RWPE1 (cell line): ENCODE measurements at regions not wholly inside any gene's neighbourhood (a gene's known extent, or its start where the extent isn't known, plus 50 kb on each side); places are given as distances from the start of the nearest gene placed in this dataset.

Experiments used
- CTCF ChIA-PET: fragments of 350-600 bp; sonication (Branson Sonifier 250); formaldehyde crosslinking; extraction: SDS; loops from one replicate; lab custom pipeline; 2021; lab: Yijun Ruan, JAX
- POLR2A ChIA-PET: fragments of 400-600 bp; formaldehyde crosslinking; extraction: SDS; loops from one replicate; lab custom pipeline; 2020; ENCODE audit warnings: antibody characterized with exemption; ENCODE audit not compliant: low non-redundant PET; lab: Yijun Ruan, JAX
- DNase-seq: peaks from one replicate; pipeline ENCODE4 v3.0.0; 2012; ENCODE audit warnings: low spot score
- H3K27ac ChIP-seq: fragments of 450-650 bp; 2 replicates; pipeline ENCODE4 v1.5.1; 2017
- TF ChIP-seq, protein P1 (sequence below): fragments of 450-650 bp; conservative IDR thresholded peaks from 2 replicates; pipeline ENCODE4 v1.5.1; 2017; ENCODE audit warnings: low read depth, mild to moderate bottlenecking

GRCh38 chr4:24328711-24329110, 255.6 kb downstream of the DHX15 start:
- no peak for DNase-seq
- POLR2A ChIA-PET: no interaction called here
- CTCF ChIA-PET: no interaction called here
- TF ChIP-seq, protein P1, sequence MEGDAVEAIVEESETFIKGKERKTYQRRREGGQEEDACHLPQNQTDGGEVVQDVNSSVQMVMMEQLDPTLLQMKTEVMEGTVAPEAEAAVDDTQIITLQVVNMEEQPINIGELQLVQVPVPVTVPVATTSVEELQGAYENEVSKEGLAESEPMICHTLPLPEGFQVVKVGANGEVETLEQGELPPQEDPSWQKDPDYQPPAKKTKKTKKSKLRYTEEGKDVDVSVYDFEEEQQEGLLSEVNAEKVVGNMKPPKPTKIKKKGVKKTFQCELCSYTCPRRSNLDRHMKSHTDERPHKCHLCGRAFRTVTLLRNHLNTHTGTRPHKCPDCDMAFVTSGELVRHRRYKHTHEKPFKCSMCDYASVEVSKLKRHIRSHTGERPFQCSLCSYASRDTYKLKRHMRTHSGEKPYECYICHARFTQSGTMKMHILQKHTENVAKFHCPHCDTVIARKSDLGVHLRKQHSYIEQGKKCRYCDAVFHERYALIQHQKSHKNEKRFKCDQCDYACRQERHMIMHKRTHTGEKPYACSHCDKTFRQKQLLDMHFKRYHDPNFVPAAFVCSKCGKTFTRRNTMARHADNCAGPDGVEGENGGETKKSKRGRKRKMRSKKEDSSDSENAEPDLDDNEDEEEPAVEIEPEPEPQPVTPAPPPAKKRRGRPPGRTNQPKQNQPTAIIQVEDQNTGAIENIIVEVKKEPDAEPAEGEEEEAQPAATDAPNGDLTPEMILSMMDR: no peak
- no peak overlapping the region for H3K27ac ChIP-seq

- H3K27ac ChIP-seq: no peak overlapping the region
- TF ChIP-seq, protein P1: no peak
- no peak for DNase-seq
- ChIA-PET POLR2A (no interaction called here), CTCF (no interaction called here)
Measured at GRCh38 chr4:24328310-24328709, 256.0 kb downstream of the DHX15 start.

DNA sequence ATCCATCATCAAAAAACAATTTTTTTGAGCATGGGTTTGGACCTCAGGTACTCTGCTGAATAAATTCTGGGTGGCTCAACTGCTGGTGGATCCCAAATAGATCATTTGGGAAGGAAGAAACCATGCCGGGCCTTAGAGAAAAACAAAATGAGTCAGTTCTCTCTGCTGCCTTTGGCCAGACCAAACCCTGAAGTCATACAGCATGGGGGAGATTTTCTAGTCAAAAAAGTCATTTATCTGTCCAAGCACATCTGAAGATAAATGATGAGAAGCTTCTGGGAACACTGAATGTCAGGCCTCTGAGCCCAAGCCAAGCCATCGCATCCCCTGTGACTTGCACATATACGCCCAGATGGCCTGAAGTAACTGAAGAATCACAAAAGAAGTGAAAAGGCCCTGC, 261.4 kb downstream of the DHX15 start:
- TF ChIP-seq, protein P1: no peak
- POLR2A ChIA-PET: no interaction called here
- no peak for DNase-seq
- CTCF ChIA-PET: interaction anchor here (0.7 to 0.9 kb wide), 2 partner anchors 25 to 34 kb away, joined by 3 to 5 read pairs; no protein-coding TSS in a partner anchor
- H3K27ac ChIP-seq: no peak overlapping the region

- CTCF ChIA-PET: interaction anchor here (0.7 to 1.1 kb wide), 2 partner anchors 27 to 34 kb away, joined by 3 read pairs; no protein-coding TSS in a partner anchor
- no peak overlapping the region for H3K27ac ChIP-seq
- no peak for DNase-seq
- POLR2A ChIA-PET: no interaction called here
- TF ChIP-seq, protein P1: no peak
Measured at GRCh38 chr4:24322511-24322910, 261.8 kb downstream of the DHX15 start.

GRCh38 chr4:24321616-24322015, 262.7 kb downstream of the DHX15 start:
- ChIA-PET CTCF (interaction anchor here (1.1 kb wide), 1 partner anchor 28 kb away, joined by 3 read pairs; no protein-coding TSS in a partner anchor), POLR2A (no interaction called here)
- TF ChIP-seq, protein P1: no peak
- H3K27ac ChIP-seq: no peak overlapping the region
- DNase-seq: no peak

DNA sequence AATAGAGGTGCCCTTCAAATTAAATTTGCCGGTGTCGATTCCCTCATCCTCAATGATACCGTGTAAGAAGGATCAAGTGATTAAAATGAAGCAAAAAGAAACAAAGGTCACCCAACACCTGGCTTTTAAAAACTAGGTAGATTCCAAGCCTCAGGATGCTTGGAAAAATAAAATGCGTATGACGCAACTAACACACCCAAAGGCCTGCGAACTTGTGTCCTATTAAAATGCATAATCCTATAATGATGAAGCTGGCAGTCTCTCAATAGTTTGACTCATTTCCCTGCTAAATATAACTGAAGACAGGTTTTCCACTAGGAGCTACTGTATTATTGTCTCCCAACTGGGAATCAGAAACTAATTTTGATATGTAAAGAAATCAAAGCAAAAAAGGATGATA, 263.2 kb downstream of the DHX15 start:
- TF ChIP-seq, protein P1: no peak
- ChIA-PET CTCF (interaction anchor here (0.7 kb wide), 1 partner anchor 543 kb away, joined by 7 read pairs; no protein-coding TSS in a partner anchor), POLR2A (no interaction called here)
- DNase-seq: peak; percentile 71
- H3K27ac ChIP-seq: no peak overlapping the region
